Progenitor cell of endocrine pancreas (in vitro differentiated cells): ENCODE measurements at regions not wholly inside any gene's neighbourhood (a gene's known extent, or its start where the extent isn't known, plus 50 kb on each side); places are given as distances from the start of the nearest gene placed in this dataset.

ENCODE experiments used
- DNase-seq: peaks from one replicate; pipeline ENCODE4 v3.0.0; 2021; ENCODE audit warnings: low spot score; ENCODE audit not compliant: unreplicated experiment
- H3K27ac Mint-ChIP-seq: 2 replicates; pipeline ENCODE4 v1.8.0; 2021; ENCODE audit warnings: mild to moderate bottlenecking, moderate library complexity, mixed read lengths
- H3K27me3 Mint-ChIP-seq: 2 replicates; pipeline ENCODE4 v1.8.0; 2021; ENCODE audit warnings: mixed read lengths
- H3K36me3 Mint-ChIP-seq: 2 replicates; pipeline ENCODE4 v1.8.0; 2022; ENCODE audit warnings: mixed read lengths; ENCODE audit not compliant: insufficient read depth
- H3K4me1 Mint-ChIP-seq: 2 replicates; pipeline ENCODE4 v1.8.0; 2021; ENCODE audit warnings: low read depth, mixed read lengths
- H3K4me3 Mint-ChIP-seq: 2 replicates; pipeline ENCODE4 v1.8.0; 2021; ENCODE audit warnings: low read depth, mild to moderate bottlenecking, moderate library complexity, mixed read lengths
- H3K9me3 Mint-ChIP-seq: 2 replicates; pipeline ENCODE4 v1.8.0; 2021; ENCODE audit warnings: low read depth, mixed read lengths
- TF ChIP-seq, protein P1 (sequence below): fragments of 200-600 bp; sonication (generic); IDR thresholded peaks from one replicate; pipeline ENCODE4 v1.5.0; 2021; ENCODE audit warnings: antibody characterized with exemption, mild to moderate bottlenecking; ENCODE audit not compliant: unreplicated experiment

GRCh38 chr3:73314151-73314951 is 252.9 kb downstream of the EBLN2 start:
- H3K27ac Mint-ChIP-seq, result peak overlapping the region; percentile 50
- peaks cover under 1% of the 10 kb centered on the region for H3K4me1 Mint-ChIP-seq
- no peak overlapping the region for H3K4me3 Mint-ChIP-seq
- peaks cover 3% of the 10 kb centered on the region for H3K9me3 Mint-ChIP-seq
- no peaks in the 10 kb centered on the region for H3K36me3 Mint-ChIP-seq
- H3K27me3 Mint-ChIP-seq, result no peaks in the 10 kb centered on the region
- no peak for DNase-seq
- TF ChIP-seq, protein P1, sequence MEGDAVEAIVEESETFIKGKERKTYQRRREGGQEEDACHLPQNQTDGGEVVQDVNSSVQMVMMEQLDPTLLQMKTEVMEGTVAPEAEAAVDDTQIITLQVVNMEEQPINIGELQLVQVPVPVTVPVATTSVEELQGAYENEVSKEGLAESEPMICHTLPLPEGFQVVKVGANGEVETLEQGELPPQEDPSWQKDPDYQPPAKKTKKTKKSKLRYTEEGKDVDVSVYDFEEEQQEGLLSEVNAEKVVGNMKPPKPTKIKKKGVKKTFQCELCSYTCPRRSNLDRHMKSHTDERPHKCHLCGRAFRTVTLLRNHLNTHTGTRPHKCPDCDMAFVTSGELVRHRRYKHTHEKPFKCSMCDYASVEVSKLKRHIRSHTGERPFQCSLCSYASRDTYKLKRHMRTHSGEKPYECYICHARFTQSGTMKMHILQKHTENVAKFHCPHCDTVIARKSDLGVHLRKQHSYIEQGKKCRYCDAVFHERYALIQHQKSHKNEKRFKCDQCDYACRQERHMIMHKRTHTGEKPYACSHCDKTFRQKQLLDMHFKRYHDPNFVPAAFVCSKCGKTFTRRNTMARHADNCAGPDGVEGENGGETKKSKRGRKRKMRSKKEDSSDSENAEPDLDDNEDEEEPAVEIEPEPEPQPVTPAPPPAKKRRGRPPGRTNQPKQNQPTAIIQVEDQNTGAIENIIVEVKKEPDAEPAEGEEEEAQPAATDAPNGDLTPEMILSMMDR, result no peak

DNA sequence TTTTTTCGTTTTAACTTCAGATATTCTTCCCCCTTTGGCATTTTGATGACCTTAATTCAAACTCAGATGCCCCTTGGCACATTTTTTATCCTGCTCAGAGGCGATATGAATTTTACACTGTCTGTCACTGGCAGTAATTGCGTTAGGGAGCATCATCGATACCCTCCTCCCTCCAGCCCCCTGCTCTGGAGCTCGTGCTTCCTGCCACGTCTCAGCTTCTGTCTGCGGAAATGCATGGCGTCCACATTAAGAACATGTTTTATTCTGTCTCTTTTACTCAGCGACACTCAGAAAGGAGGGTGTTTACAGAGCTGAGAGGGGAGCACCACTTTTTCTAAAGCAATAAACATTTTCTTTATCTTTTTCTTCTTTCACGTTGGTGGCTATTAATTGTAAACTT is 254.2 kb downstream of the EBLN2 start:
- H3K4me3 Mint-ChIP-seq, result no peak overlapping the region
- TF ChIP-seq, protein P1, result no peak

GRCh38 chr3:73319179-73319769 is 257.8 kb downstream of the EBLN2 start:
- no peak overlapping the region for H3K4me3 Mint-ChIP-seq
- H3K27ac Mint-ChIP-seq, result no peak overlapping the region
- DNase-seq, result no peak
- peaks cover 3% of the 10 kb centered on the region for H3K9me3 Mint-ChIP-seq
- TF ChIP-seq, protein P1, result no peak
- no peaks in the 10 kb centered on the region for H3K27me3 Mint-ChIP-seq
- H3K36me3 Mint-ChIP-seq, result no peaks in the 10 kb centered on the region
- H3K4me1 Mint-ChIP-seq, result peaks cover 1% of the 10 kb centered on the region

More for the DNA sequence above, 254.2 kb downstream of the EBLN2 start:
- no peak overlapping the region for H3K27ac Mint-ChIP-seq
- no peak for DNase-seq
- H3K4me1 Mint-ChIP-seq, result peaks cover 1% of the 10 kb centered on the region
- H3K9me3 Mint-ChIP-seq, result peaks cover 3% of the 10 kb centered on the region
- H3K27me3 Mint-ChIP-seq, result no peaks in the 10 kb centered on the region
- H3K36me3 Mint-ChIP-seq, result no peaks in the 10 kb centered on the region

DNA sequence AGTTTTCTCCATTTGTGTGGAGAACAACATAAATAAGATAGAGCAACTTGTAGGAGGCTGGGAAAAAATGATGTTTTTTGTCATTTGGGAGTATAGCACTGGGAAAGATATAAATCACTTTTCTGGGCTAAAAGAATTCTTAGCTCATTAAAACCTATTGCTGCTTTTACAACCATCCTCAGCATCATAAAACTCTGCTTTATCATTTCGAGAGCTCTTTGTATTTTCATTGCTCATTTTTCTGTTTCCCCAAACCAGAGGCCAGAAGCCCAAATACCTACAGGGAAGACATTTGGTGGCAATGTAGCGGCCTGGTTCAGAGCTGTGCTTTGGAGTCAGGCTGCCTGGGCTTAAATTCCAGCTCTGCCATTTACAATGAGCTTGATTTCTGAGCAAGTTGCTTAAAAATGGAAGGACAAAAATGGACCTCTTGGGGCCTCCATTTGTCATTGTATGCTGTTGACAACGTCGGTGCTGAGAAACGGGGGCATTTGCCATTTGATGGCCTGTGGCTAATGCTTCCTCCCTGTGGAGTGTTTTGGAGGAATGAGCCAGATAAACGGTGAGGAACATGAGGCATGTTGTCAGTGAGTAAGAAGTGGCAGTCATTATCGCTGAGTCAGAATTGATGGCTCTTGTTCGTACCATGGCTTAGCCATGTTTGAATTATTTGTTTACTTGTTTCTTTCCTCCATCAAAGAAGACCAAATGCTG is 260.0 kb downstream of the EBLN2 start:
- H3K36me3 Mint-ChIP-seq, result no peaks in the 10 kb centered on the region
- peaks cover 3% of the 10 kb centered on the region for H3K4me1 Mint-ChIP-seq
- peaks cover 3% of the 10 kb centered on the region for H3K9me3 Mint-ChIP-seq
- DNase-seq, result no peak
- H3K27ac Mint-ChIP-seq, result no peak overlapping the region
- H3K4me3 Mint-ChIP-seq, result no peak overlapping the region
- TF ChIP-seq, protein P1, result no peak
- H3K27me3 Mint-ChIP-seq, result no peaks in the 10 kb centered on the region
